ENCODE measurements at regions not wholly inside any gene's neighbourhood (a gene's known extent, or its start where the extent isn't known, plus 50 kb on each side); places are given as distances from the start of the nearest gene placed in this dataset.

DNA sequence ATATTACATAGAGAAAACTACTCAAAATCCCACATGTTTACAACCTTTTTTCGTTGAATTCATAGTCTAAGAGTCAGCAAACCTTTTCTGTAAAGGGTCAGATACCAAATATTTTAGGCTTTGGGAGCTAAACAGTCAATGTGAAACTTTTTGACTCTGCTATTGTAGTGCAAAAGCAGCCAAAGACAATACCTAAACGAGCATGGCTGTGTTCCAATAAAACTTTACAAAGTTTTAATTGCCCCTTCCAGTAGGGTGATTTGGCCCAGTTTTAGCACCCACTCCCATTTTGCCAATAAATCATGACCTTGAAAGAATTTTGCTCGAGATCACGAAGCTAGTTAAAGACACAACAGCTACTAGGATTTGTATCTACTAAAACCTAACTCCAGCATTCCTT is 147.2 kb downstream of the ANKRD50 start:
- no peak for TF ChIP-seq EZH2 (IDR thresholded peaks at IDR 0.05; ENCODE audit: insufficient read depth, poor library complexity, severe bottlenecking)
- TF ChIP-seq EZH2phosphoT487 (IDR thresholded peaks at IDR 0.05; ENCODE audit: insufficient read depth, low read depth): no peak
